ENCODE measurements at regions not wholly inside any gene's neighbourhood (a gene's known extent, or its start where the extent isn't known, plus 50 kb on each side); places are given as distances from the start of the nearest gene placed in this dataset.

DNA sequence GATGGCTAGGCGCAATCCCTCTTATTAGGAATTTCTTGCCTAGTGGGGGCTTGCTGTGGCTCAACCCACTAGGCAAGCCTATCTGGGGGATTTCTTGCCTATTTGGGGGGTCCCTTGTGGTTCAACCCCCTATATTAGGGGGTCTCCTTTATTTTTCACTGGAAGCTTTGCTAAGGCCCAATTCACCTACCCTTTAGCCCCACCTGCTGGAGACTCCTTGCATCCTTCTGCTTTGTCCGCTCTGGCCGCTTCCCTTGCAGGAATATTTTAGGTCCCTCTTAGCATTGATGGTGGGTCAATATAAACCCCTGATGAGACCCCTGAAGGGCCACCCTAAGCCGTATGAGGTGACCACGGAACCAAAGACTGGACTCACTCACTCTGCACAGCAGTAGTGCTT is 1552.1 kb downstream of the AACS start:
- Histone ChIP-seq H3K36me3 (ENCODE audit: control insufficient read depth, insufficient read depth, low read length) (no peaks in the 10 kb centered on the region), H3K9me3 (ENCODE audit: control insufficient read depth, insufficient read depth, low read length) (peaks cover 15% of the 10 kb centered on the region), H3K27me3 (ENCODE audit: control insufficient read depth, insufficient read depth, low read length) (no peaks in the 10 kb centered on the region), H3K4me1 (ENCODE audit: control insufficient read depth, insufficient read depth, low read length) (no peaks in the 10 kb centered on the region), H3K4me3 (ENCODE audit: low read length) (no peak overlapping the region), H3K27ac (ENCODE audit: low read length) (no peak overlapping the region)
- H3K27ac Mint-ChIP-seq, result no peak overlapping the region
- no peaks in the 10 kb centered on the region for H3K27me3 Mint-ChIP-seq (ENCODE audit: low read depth in 2 of 2)
- WGBS (ENCODE audit: insufficient coverage), result 90% methylated on average over 5 of the region's 5 CpGs
- ATAC-seq (no peak), DNase-seq (peak in 1 of 2 donors; percentile 6)
- TF ChIP-seq, protein P1, sequence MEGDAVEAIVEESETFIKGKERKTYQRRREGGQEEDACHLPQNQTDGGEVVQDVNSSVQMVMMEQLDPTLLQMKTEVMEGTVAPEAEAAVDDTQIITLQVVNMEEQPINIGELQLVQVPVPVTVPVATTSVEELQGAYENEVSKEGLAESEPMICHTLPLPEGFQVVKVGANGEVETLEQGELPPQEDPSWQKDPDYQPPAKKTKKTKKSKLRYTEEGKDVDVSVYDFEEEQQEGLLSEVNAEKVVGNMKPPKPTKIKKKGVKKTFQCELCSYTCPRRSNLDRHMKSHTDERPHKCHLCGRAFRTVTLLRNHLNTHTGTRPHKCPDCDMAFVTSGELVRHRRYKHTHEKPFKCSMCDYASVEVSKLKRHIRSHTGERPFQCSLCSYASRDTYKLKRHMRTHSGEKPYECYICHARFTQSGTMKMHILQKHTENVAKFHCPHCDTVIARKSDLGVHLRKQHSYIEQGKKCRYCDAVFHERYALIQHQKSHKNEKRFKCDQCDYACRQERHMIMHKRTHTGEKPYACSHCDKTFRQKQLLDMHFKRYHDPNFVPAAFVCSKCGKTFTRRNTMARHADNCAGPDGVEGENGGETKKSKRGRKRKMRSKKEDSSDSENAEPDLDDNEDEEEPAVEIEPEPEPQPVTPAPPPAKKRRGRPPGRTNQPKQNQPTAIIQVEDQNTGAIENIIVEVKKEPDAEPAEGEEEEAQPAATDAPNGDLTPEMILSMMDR (IDR thresholded peaks at IDR 0.05), result no peak
- H3K4me3 Mint-ChIP-seq, result no peak overlapping the region
- H3K9me3 Mint-ChIP-seq, result peaks cover 9 to 17% of the 10 kb centered on the region in 2 donors
- intact Hi-C loops (cut with micrococcal nuclease), result no loop called here
- no peaks in the 10 kb centered on the region for H3K36me3 Mint-ChIP-seq
- H3K4me1 Mint-ChIP-seq, result no peaks in the 10 kb centered on the region

- DNase-seq (no peak), ATAC-seq (no peak)
- peaks cover 9 to 11% of the 10 kb centered on the region in 2 donors for H3K9me3 Mint-ChIP-seq
- no peaks in the 10 kb centered on the region for H3K4me1 Mint-ChIP-seq
- no peaks in the 10 kb centered on the region for H3K9me3 ChIP-seq (ENCODE audit: control insufficient read depth, insufficient read depth, low read length)
- no peaks in the 10 kb centered on the region for H3K27me3 Mint-ChIP-seq (ENCODE audit: low read depth in 2 of 2)
- no peaks in the 10 kb centered on the region for H3K4me1 ChIP-seq (ENCODE audit: control insufficient read depth, insufficient read depth, low read length)
- no peak overlapping the region for H3K27ac ChIP-seq (ENCODE audit: low read length)
- H3K4me3 Mint-ChIP-seq, result no peak overlapping the region
- TF ChIP-seq, protein P1 (IDR thresholded peaks at IDR 0.05), result no peak
- no peak overlapping the region for H3K27ac Mint-ChIP-seq
- intact Hi-C loops (cut with micrococcal nuclease), result no loop called here
- H3K36me3 ChIP-seq (ENCODE audit: control insufficient read depth, insufficient read depth, low read length), result no peaks in the 10 kb centered on the region
- H3K4me3 ChIP-seq (ENCODE audit: low read length), result no peak overlapping the region
- H3K27me3 ChIP-seq (ENCODE audit: control insufficient read depth, insufficient read depth, low read length), result no peaks in the 10 kb centered on the region
- WGBS (ENCODE audit: insufficient coverage), result 78% methylated on average over 1 of the region's 4 CpGs
- no peaks in the 10 kb centered on the region for H3K36me3 Mint-ChIP-seq
These were observed 1562.4 kb downstream of the AACS start for GRCh38 chr12:126627596-126627995.

GRCh38 chr12:126636821-126637220 is 1571.6 kb downstream of the AACS start:
- Histone ChIP-seq H3K4me1 (ENCODE audit: control insufficient read depth, insufficient read depth, low read length) (no peaks in the 10 kb centered on the region), H3K4me3 (ENCODE audit: low read length) (no peak overlapping the region), H3K27me3 (ENCODE audit: control insufficient read depth, insufficient read depth, low read length) (no peaks in the 10 kb centered on the region), H3K9me3 (ENCODE audit: control insufficient read depth, insufficient read depth, low read length) (peaks cover 8% of the 10 kb centered on the region), H3K36me3 (ENCODE audit: control insufficient read depth, insufficient read depth, low read length) (no peaks in the 10 kb centered on the region), H3K27ac (ENCODE audit: low read length) (no peak overlapping the region)
- no peaks in the 10 kb centered on the region for H3K36me3 Mint-ChIP-seq
- no peaks in the 10 kb centered on the region for H3K4me1 Mint-ChIP-seq
- H3K27ac Mint-ChIP-seq, result no peak overlapping the region
- intact Hi-C loops (cut with micrococcal nuclease), result no loop called here
- no peak for ATAC-seq
- TF ChIP-seq, protein P1 (IDR thresholded peaks at IDR 0.05), result no peak
- no peak overlapping the region for H3K4me3 Mint-ChIP-seq
- 81% methylated on average over 4 of the region's 4 CpGs for WGBS (ENCODE audit: insufficient coverage)
- no peaks in the 10 kb centered on the region for H3K27me3 Mint-ChIP-seq (ENCODE audit: low read depth in 2 of 2)
- H3K9me3 Mint-ChIP-seq, result peaks cover 8 to 11% of the 10 kb centered on the region in 2 donors
- no peak for DNase-seq

GRCh38 chr12:126644236-126645020 is 1579.2 kb downstream of the AACS start:
- ATAC-seq (no peak), DNase-seq (no peak)
- TF ChIP-seq, protein P1 (IDR thresholded peaks at IDR 0.05), result no peak
- Histone ChIP-seq H3K27ac (ENCODE audit: low read length) (no peak overlapping the region), H3K4me1 (ENCODE audit: control insufficient read depth, insufficient read depth, low read length) (no peaks in the 10 kb centered on the region), H3K36me3 (ENCODE audit: control insufficient read depth, insufficient read depth, low read length) (no peaks in the 10 kb centered on the region), H3K9me3 (ENCODE audit: control insufficient read depth, insufficient read depth, low read length) (no peaks in the 10 kb centered on the region), H3K27me3 (ENCODE audit: control insufficient read depth, insufficient read depth, low read length) (no peaks in the 10 kb centered on the region), H3K4me3 (ENCODE audit: low read length) (no peak overlapping the region)
- Mint-ChIP-seq H3K4me1 (no peaks in the 10 kb centered on the region), H3K36me3 (no peaks in the 10 kb centered on the region), H3K27me3 (ENCODE audit: low read depth in 2 of 2) (no peaks in the 10 kb centered on the region), H3K4me3 (no peak overlapping the region), H3K27ac (no peak overlapping the region), H3K9me3 (peaks cover 4 to 16% of the 10 kb centered on the region in 2 donors)
- intact Hi-C loops (cut with micrococcal nuclease), result no loop called here
- WGBS (ENCODE audit: insufficient coverage), result 63% methylated on average over 1 of the region's 2 CpGs

All from natural killer cell (primary cell).